ENCODE measurements at regions not wholly inside any gene's neighbourhood (a gene's known extent, or its start where the extent isn't known, plus 50 kb on each side); places are given as distances from the start of the nearest gene placed in this dataset.

GRCh38 chr2:239630618-239631286, 229.9 kb upstream of the HDAC4 start:
- TF ChIP-seq CTCF (IDR thresholded peaks at IDR 0.05) (no peak), ZFX (IDR thresholded peaks at IDR 0.05; ENCODE audit: borderline replicate concordance) (no peak)

Data from 22Rv1 (cell line).